HG03159 (cell line): ENCODE measurements at regions not wholly inside any gene's neighbourhood (a gene's known extent, or its start where the extent isn't known, plus 50 kb on each side); places are given as distances from the start of the nearest gene placed in this dataset.

Source experiments
- ATAC-seq: cut with Tn5 transposase; IDR thresholded peaks from one replicate; pipeline ENCODE4 v1.9.1; 2021; ENCODE audit warnings: mild to moderate bottlenecking, moderate library complexity; ENCODE audit not compliant: unreplicated experiment

DNA sequence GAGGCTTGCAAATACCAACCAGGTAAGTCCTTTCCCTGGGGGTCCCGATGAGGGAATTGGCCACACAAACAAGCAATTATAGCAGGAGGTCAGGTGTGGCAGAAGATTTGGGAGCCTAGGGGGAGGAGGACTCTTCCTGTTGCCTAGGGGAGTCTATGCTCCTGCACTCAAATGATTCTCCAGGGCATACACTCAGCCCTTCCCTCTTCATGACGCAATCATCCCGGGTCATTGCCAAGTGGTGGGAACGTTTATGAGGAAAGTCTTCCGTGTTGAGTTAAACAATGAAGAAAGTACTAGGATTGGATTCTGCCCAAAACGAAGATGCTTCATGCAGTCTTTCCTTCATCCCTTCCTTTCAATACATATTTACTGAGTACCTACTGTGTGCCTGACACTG is 186.5 kb upstream of the TSHZ2 start:
- no peak for ATAC-seq

- no peak for ATAC-seq
Measured at GRCh38 chr20:52783769-52784168, 188.4 kb upstream of the TSHZ2 start.

DNA sequence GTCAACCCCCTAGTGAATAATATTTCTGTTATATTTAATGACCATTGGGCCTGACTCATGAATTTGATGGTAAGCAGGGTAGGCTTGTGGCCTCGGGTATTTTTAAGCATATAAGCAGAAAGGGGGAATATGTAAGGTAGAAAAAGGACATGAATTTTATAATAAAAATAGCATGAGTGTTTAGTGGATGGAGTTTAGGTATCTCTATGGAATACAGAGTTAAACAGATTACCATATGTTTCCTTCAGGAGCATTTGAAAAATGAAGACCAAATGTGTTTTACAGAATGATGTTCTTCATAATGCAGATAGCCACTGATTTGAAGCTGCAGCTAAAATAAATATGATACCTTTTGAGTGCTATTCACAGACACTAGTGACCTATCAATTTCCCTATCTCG is 191.7 kb upstream of the TSHZ2 start:
- ATAC-seq, result no peak

DNA sequence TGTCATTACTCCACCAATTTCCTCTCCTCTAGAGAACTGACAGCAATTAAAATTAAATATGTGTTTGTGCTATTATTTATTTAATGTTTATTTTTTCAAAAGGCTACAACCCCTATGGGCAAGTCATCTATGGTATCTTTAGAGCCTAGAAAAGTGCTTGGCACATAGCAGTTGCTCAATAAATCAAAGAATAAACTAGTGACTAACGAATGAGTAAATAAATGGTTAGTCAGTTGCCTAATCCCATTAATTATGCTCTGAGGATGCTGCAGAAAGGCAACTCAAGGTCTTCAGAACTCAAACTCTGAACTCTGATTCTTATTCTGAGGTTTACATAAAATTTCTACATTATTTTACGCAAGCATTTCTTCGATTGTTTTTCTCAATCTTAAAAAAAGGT is 193.0 kb upstream of the TSHZ2 start:
- ATAC-seq, result no peak

- no peak for ATAC-seq
Measured at GRCh38 chr20:52777171-52777570, 195.0 kb upstream of the TSHZ2 start.

DNA sequence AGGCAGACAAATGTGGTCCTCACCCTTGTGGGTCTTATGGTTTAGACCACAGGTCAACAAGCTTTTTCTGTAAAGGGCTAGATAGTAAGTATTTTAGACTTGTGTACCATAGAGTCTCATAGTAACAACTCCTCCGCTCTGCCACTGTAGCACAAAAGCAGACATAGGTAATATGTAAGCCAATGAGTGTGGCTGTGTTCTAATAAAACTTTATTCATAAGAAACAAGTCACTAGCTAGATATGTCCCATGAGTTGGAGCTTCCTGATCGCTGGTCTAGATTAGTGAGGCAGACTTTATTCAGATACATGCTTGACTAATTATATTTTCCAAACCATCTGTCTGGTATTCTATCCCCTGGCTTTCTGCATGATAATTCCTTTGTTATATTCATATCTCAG is 196.4 kb upstream of the TSHZ2 start:
- no peak for ATAC-seq

DNA sequence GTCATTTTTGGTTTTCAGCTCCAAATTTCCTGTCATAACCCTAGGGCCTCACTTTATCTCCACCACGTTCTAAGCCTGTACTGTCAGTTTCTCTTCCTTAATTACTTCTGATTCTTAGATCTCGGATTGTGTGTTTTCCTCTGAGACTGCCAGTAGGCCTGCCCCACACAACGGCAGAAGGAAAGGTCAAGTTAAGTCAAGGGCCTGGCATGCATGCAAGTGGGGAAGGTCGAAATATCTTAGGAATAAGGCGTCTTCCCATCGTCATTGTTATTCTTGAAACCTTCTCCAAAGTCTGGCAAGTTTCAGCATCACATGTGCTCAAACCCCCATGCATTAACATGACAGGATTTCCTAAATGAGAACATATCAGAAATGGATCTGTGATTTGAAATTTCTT is 203.5 kb upstream of the TSHZ2 start:
- no peak for ATAC-seq

GRCh38 chr20:52766645-52767435 is 205.3 kb upstream of the TSHZ2 start:
- no peak for ATAC-seq

- ATAC-seq, result no peak
Measured at GRCh38 chr20:52763321-52763853, 208.8 kb upstream of the TSHZ2 start.

- no peak for ATAC-seq
Measured at GRCh38 chr20:52761867-52762266, 210.3 kb upstream of the TSHZ2 start.

DNA sequence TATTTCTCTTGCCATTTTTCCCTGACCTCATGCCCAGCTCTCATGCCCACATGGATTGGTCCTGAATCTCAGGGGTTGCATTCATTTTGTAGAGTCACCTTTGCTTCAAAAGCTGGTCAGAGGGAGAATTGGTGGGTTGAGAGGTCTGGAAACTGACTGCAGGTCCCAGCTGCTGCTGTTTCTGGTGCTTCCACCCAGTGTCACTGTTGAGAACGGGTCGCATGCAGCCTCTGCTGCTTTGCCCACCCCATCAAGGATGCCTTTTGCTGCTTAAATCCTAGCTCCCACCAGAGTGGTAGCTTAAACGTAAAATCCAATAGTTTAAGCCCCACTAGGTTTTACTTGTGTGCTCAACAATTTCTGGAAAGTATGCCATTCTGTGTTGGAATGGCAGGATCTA is 211.4 kb upstream of the TSHZ2 start:
- ATAC-seq, result no peak

DNA sequence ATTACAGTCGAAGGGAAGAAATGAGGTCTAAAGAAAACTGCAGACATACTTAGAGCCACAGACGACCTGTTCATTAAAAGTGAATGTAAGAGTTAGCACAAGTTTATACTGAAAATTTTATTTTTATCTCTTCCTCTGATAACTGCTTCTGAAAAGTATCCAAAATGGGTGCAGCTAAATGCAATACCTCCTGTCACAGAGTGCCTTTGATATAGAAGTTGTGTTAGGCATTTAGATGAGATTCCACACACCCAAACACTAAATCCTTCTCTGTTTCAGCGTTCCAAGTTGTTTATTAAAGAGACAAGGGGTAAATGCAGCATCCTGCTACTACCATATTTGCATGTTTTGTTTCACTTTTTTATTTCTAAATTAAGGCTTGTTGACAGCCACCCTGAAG is 214.7 kb upstream of the TSHZ2 start:
- ATAC-seq, result no peak

DNA sequence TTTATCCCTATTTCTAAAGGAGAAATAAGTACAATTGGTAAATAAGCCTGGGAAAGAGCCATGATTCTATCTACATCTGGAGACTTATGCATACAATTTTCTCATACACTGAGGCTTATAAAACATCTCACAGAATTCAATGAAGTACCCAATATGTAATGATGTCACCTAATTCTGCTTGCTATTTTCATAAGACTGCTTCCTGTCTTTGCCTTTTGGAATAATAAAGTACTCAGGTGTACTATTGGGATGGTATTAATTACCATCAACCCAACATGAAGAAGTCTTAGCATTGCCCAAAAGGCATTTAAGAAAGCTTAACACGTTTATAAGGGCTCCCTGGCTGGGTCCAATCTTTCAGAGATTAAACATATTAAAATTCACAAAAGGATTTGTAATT is 216.4 kb upstream of the TSHZ2 start:
- ATAC-seq, result no peak

DNA sequence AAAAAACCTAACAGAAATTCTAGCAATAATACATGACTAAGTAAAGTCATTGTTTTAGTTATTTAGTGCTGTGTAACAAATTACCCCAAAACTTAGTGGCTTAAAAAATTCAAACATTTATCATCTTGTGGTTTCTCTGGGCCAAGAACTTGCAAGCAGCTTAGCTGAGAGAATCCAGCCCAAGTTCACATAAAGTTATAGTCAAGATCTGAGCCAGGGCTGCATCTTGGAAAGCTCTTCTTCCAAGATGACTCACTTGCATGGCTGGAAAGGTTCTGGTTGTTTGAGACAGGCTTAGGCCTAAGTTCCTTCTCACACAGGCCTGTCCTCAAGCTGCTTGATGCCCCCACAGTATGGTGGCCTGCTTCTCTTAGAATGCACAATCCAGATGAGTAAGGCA is 217.8 kb upstream of the TSHZ2 start:
- ATAC-seq, result no peak

GRCh38 chr20:52752023-52752422 is 220.1 kb upstream of the TSHZ2 start:
- ATAC-seq, result no peak

DNA sequence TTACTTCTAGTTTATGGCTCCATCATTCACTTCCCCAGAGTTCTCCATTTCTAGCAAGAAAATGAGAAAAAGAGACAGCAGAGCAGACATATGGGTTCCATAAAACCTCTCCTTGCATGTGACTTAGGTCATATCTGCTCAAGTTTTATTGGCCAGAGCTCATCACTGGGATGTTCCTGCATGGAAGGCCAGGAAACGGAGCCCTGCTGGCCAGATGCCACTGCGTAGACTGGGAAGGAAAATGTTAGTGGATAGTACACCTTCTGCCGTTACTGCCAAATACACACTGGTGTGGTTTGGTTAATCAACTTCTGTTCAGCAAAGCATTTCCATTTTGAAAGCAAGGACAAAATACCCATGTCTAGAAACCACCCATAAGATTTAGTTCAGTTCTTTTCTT is 220.6 kb upstream of the TSHZ2 start:
- ATAC-seq, result no peak

DNA sequence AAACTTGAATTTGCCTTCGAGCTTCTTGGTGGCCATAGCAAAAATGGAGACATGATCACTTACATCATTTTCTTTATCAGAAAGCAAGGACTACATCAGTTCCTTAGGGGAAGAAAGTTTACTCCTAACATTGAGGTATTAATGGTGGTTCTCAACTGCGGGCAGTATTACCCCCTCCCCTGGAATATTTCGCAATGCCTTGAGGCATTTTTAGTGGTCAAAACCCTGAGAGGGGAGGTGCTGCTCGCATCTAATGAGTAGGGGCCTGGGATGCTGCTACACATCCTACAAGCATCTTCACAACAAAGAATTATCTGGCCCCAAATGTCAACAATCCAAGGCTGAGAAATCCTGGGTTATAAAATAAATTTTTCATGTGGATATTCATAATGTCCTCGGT is 222.2 kb upstream of the TSHZ2 start:
- ATAC-seq, result no peak

DNA sequence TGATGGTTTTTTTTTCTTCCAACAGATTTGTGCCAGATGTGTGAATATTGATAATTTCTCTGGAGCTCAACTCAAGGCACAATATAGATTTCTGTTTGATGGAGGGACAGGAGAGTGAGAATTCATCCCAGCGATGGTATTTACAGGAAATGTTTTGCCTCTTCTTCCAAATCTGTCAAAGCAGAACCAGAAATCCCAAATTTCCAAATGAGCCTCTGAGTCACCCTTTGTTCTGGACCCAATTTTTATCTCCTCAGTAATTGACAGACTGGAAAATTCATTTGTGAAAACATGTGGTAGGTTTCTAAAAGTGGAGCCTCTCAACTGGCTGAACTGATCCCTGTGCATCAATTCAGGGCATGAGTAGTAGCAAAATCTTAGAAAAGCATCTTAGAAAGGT is 223.2 kb upstream of the TSHZ2 start:
- ATAC-seq, result no peak

DNA sequence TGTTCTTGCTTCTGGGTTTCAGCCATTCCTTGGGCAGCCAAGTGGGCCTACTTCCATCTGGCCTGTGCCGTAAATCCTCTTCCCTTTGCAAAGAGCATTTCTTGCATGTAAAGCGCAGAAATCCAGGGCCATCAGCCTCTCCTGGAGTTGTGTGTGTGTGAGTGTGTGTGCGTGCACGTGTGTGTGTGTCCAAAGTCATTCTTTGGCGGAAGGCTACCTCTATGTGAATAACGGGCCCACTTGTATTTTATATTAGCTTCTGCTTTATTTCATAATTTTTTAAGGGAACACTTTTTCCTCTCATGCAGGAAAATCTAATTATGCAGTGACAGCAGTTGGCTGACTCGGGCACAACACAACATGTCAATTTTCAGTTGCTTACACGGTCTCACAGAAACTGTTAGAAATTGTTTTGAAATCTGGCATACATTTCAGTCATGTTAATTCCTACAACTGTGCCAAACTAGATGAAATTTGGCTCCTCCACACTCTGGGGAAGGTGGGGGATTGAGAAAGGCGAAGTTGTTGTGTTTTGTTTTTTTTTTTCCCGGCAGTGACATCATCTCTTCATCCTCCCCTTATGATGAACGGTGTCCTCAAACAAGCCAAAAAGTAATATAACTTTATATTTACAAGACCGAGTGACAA is 223.7 kb upstream of the TSHZ2 start:
- no peak for ATAC-seq

GRCh38 chr20:52747845-52748284 is 224.3 kb upstream of the TSHZ2 start:
- no peak for ATAC-seq

DNA sequence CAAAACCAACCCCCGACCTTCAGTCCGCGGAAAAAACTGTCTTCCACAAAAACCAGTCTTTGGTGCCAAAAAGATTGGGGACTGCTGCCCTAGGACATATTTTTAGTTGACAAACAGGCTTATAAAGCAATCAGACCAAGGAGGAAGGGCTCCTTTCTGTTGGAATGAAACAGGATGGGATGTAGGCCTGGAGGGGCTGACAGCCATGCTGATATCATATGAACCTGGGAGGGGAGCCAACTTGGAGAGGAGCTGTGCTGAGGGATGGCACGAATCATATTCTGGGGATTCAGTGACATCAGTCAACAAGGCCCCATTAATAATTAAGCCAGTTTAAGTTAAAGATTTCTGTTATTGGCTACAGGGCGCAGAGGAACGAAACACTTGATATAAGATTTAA is 225.4 kb upstream of the TSHZ2 start:
- ATAC-seq, result no peak

GRCh38 chr20:52746190-52746589 is 226.0 kb upstream of the TSHZ2 start:
- no peak for ATAC-seq
